Activated naive CD8-positive, alpha-beta T cell (primary cell): ENCODE measurements at regions not wholly inside any gene's neighbourhood (a gene's known extent, or its start where the extent isn't known, plus 50 kb on each side); places are given as distances from the start of the nearest gene placed in this dataset.
"Not testable (repeated sequence)": the region's sequence is repeated elsewhere in the genome, so short reads cannot be mapped to it uniquely, and the experiment has no call there.

ENCODE experiments used
- H3K27ac Mint-ChIP-seq: one replicate; pipeline ENCODE4 v1.8.0; 2021; ENCODE audit warnings: mixed read lengths
- H3K27me3 Mint-ChIP-seq: one replicate; pipeline ENCODE4 v1.8.0; 2021; ENCODE audit warnings: mixed read lengths
- H3K36me3 Mint-ChIP-seq: one replicate; pipeline ENCODE4 v1.8.0; 2021; ENCODE audit warnings: mixed read lengths
- H3K4me1 Mint-ChIP-seq: one replicate; pipeline ENCODE4 v1.8.0; 2021; ENCODE audit warnings: low read depth, mixed read lengths
- H3K4me3 Mint-ChIP-seq: one replicate; pipeline ENCODE4 v1.8.0; 2021; ENCODE audit warnings: mild to moderate bottlenecking, mixed read lengths
- H3K9me3 Mint-ChIP-seq: one replicate; pipeline ENCODE4 v1.8.0; 2021; ENCODE audit warnings: low read depth, mixed read lengths

DNA sequence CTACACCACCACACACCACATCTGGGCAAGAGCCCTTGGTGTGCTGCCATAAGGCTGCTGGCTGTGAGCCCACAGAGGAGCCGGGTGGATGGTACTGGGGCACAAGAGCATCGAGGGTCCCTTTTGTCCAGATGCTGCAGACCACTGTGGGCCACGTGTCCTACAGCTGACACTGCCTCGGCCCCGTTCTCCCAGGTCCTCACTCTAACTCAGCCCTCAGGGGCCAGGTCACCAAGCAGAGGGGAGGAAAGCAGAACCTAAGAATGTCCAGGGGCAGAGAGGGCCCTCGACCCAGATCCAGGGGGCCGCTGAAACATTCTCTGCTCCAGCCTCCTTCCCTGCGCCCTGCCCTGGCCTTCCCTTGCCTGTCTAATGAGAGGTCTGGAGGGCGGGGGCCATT is 91.7 kb upstream of the ASB18 start:
- H3K36me3 Mint-ChIP-seq: no peaks in the 10 kb centered on the region
- no peak overlapping the region for H3K27ac Mint-ChIP-seq
- H3K27me3 Mint-ChIP-seq: peaks cover 5% of the 10 kb centered on the region
- H3K4me1 Mint-ChIP-seq: peaks cover 14% of the 10 kb centered on the region
- H3K9me3 Mint-ChIP-seq: no peaks in the 10 kb centered on the region
- no peak overlapping the region for H3K4me3 Mint-ChIP-seq

DNA sequence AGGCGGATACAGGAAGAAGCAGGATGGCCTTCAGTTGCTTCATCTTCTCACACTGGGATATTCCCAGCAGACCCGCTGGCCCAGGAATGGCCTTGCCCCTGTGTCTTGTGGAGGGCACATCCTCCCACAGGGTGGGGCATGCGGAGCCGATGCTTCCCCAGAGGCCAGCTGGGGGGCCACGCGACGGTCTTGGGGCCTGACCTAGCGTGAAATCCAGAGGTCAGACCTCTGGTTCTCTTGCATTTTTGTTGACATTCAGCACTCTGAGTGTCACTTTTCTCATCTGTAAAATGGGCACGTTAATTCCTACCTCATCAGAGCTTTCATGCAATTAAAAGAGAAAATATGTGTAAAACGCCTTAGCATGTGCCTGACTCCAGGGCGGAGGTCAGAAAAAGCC is 92.1 kb upstream of the ASB18 start:
- not testable (repeated sequence) for H3K9me3 Mint-ChIP-seq, H3K4me3 Mint-ChIP-seq, H3K27ac Mint-ChIP-seq, H3K27me3 Mint-ChIP-seq, H3K36me3 Mint-ChIP-seq
- peaks cover 14% of the 10 kb centered on the region for H3K4me1 Mint-ChIP-seq

DNA sequence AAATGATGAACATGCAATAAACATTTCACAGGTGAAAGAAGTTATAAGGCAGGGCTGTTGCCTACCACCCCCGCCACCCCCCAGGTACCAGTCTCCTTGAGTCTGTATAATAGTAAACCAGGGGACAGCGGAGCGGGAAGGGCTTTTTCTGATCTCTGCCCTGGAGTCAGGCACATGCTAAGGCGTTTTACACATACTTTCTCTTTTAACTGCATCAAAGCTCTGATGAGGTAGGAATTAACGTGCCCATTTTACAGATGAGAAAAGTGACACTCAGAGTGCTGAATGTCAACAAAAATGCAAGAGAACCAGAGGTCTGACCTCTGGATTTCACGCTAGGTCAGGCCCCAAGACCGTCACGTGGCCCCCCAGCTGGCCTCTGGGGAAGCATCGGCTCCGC is 94.3 kb upstream of the ASB18 start:
- not testable (repeated sequence) for H3K4me3 Mint-ChIP-seq, H3K4me1 Mint-ChIP-seq, H3K36me3 Mint-ChIP-seq, H3K27me3 Mint-ChIP-seq, H3K27ac Mint-ChIP-seq, H3K9me3 Mint-ChIP-seq

DNA sequence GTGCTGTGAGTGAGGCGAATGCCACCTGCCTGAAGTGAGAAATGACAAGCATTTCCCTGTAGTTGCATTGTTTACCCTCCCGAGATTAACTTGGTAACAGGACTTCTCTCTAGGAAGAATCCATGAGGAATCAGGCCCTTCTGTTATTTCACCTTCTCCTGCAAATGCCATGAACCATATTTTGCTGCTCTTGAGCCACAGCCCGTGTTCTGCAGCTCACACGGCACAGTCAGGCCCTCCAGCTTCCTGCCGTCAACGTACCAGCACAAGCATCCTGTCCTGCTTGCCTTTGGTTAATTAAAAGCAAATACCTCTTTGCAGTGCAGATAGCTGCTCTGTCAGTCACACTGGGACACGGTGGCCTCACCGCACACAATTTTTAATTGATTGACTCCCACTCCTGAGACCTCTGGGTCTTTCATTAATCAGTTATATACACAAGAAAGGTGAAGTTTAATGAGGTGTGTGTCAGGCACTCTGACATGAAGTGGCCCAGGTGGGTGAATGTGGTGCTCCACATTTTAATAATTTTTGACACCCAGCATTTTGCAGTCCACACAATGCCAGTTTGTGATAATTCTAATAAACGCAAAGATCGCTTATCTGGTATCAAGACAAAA is 95.3 kb upstream of the ASB18 start:
- Mint-ChIP-seq H3K27ac (no peak overlapping the region), H3K27me3 (no peaks in the 10 kb centered on the region), H3K36me3 (no peaks in the 10 kb centered on the region), H3K4me1 (peaks cover 12% of the 10 kb centered on the region), H3K9me3 (no peaks in the 10 kb centered on the region), H3K4me3 (no peak overlapping the region)

DNA sequence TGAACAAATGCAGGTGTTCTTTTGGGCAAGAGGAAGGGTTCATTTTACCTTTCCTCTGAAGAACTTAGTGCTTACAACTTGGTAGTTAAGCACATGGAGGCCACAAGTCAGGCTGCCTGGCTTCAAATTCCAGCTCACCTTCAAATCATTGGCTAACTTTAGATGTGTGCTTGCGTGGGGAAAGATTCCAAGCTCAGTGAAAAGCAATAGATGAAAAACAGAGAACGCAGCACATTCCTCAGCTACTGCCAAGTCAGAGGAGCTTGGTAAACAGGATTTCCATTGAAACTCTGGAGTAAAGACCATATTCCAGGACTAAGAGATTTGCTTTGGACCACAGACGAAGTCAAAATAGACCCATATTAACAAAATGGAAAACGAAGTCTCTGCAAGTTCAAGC is 96.3 kb upstream of the ASB18 start:
- no peaks in the 10 kb centered on the region for H3K9me3 Mint-ChIP-seq
- H3K4me1 Mint-ChIP-seq: peaks cover 20% of the 10 kb centered on the region
- no peak overlapping the region for H3K27ac Mint-ChIP-seq
- no peak overlapping the region for H3K4me3 Mint-ChIP-seq
- H3K36me3 Mint-ChIP-seq: no peaks in the 10 kb centered on the region
- H3K27me3 Mint-ChIP-seq: no peaks in the 10 kb centered on the region

GRCh38 chr2:236363711-236364277 is 99.6 kb upstream of the ASB18 start:
- Mint-ChIP-seq H3K27ac (no peak overlapping the region), H3K9me3 (no peaks in the 10 kb centered on the region), H3K36me3 (no peaks in the 10 kb centered on the region), H3K4me1 (peaks cover 46% of the 10 kb centered on the region), H3K4me3 (no peak overlapping the region), H3K27me3 (peaks cover 9% of the 10 kb centered on the region)

- H3K27ac Mint-ChIP-seq: no peak overlapping the region
- no peaks in the 10 kb centered on the region for H3K9me3 Mint-ChIP-seq
- H3K4me1 Mint-ChIP-seq: peaks cover 38% of the 10 kb centered on the region
- H3K4me3 Mint-ChIP-seq: peak overlapping the region; percentile 63
- H3K27me3 Mint-ChIP-seq: peaks cover 22% of the 10 kb centered on the region
- H3K36me3 Mint-ChIP-seq: no peaks in the 10 kb centered on the region
These were observed 101.2 kb upstream of the ASB18 start for GRCh38 chr2:236365258-236366048.

DNA sequence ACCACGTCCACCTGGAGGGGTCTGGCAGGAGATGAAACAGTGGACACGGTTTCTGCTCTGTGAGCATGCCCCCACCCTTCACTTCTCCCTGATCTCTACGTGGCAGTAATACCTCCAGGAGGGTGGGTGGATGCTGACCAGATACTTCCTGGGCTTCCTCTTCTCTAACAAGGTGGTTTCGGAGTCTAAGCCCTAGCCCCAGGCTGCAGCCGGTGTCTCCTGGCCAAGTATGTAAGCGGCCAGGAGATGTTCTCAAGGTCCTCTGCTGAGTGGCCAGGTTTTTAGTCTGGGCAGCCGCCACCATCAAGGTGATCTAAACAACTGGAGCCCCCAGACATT is 101.8 kb upstream of the ASB18 start:
- Mint-ChIP-seq H3K27ac (no peak overlapping the region), H3K4me1 (peaks cover 38% of the 10 kb centered on the region), H3K4me3 (peak overlapping the region; percentile 63), H3K27me3 (peaks cover 25% of the 10 kb centered on the region), H3K36me3 (no peaks in the 10 kb centered on the region), H3K9me3 (no peaks in the 10 kb centered on the region)

- H3K4me3 Mint-ChIP-seq: peak overlapping the region; percentile 63
- H3K9me3 Mint-ChIP-seq: no peaks in the 10 kb centered on the region
- peaks cover 38% of the 10 kb centered on the region for H3K4me1 Mint-ChIP-seq
- H3K27ac Mint-ChIP-seq: no peak overlapping the region
- no peaks in the 10 kb centered on the region for H3K36me3 Mint-ChIP-seq
- H3K27me3 Mint-ChIP-seq: peaks cover 26% of the 10 kb centered on the region
These were observed 102.2 kb upstream of the ASB18 start for GRCh38 chr2:236366397-236366796.

- H3K4me3 Mint-ChIP-seq: peak overlapping the region; percentile 56
- no peaks in the 10 kb centered on the region for H3K36me3 Mint-ChIP-seq
- H3K9me3 Mint-ChIP-seq: no peaks in the 10 kb centered on the region
- peaks cover 31% of the 10 kb centered on the region for H3K27me3 Mint-ChIP-seq
- H3K27ac Mint-ChIP-seq: no peak overlapping the region
- H3K4me1 Mint-ChIP-seq: peaks cover 38% of the 10 kb centered on the region
These were observed 103.5 kb upstream of the ASB18 start for GRCh38 chr2:236367506-236368289.

GRCh38 chr2:236369661-236370062 is 105.5 kb upstream of the ASB18 start:
- no peaks in the 10 kb centered on the region for H3K9me3 Mint-ChIP-seq
- peaks cover 43% of the 10 kb centered on the region for H3K27me3 Mint-ChIP-seq
- no peak overlapping the region for H3K4me3 Mint-ChIP-seq
- no peak overlapping the region for H3K27ac Mint-ChIP-seq
- H3K4me1 Mint-ChIP-seq: peaks cover 37% of the 10 kb centered on the region
- H3K36me3 Mint-ChIP-seq: no peaks in the 10 kb centered on the region

- Mint-ChIP-seq H3K9me3 (no peaks in the 10 kb centered on the region), H3K27me3 (peaks cover 46% of the 10 kb centered on the region), H3K4me1 (peaks cover 33% of the 10 kb centered on the region), H3K27ac (no peak overlapping the region), H3K4me3 (no peak overlapping the region), H3K36me3 (no peaks in the 10 kb centered on the region)
These were observed 106.7 kb upstream of the ASB18 start for GRCh38 chr2:236370847-236371409.

- peaks cover 31% of the 10 kb centered on the region for H3K27me3 Mint-ChIP-seq
- H3K27ac Mint-ChIP-seq: no peak overlapping the region
These were observed 111.8 kb upstream of the ASB18 start for GRCh38 chr2:236375973-236376476.

GRCh38 chr2:236376566-236377244 is 112.5 kb upstream of the ASB18 start:
- Mint-ChIP-seq H3K9me3 (no peaks in the 10 kb centered on the region), H3K36me3 (no peaks in the 10 kb centered on the region), H3K27me3 (peaks cover 27% of the 10 kb centered on the region), H3K4me3 (no peak overlapping the region), H3K4me1 (peaks cover 9% of the 10 kb centered on the region), H3K27ac (no peak overlapping the region)

More at GRCh38 chr2:236375973-236376476, 111.8 kb upstream of the ASB18 start:
- Mint-ChIP-seq H3K9me3 (no peaks in the 10 kb centered on the region), H3K36me3 (no peaks in the 10 kb centered on the region), H3K4me1 (peaks cover 9% of the 10 kb centered on the region), H3K4me3 (no peak overlapping the region)
